SK-N-SH (cell line): ENCODE measurements at regions not wholly inside any gene's neighbourhood (a gene's known extent, or its start where the extent isn't known, plus 50 kb on each side); places are given as distances from the start of the nearest gene placed in this dataset.

Experiments
- CTCF ChIA-PET: fragments of 300-600, 350-600 bp; formaldehyde crosslinking; extraction: SDS; loops from one replicate; lab custom pipeline; 2021; lab: Yijun Ruan, JAX
- POLR2A ChIA-PET: fragments of 350-600 bp; sonication (Branson Sonifier 250); formaldehyde crosslinking; extraction: SDS; loops from one replicate; lab custom pipeline; 2020; ENCODE audit warnings: antibody characterized with exemption, inconsistent platforms; lab: Yijun Ruan, JAX
- DNase-seq: peaks from one replicate; pipeline ENCODE4 v3.0.0; 2012
- H2AFZ ChIP-seq: fragments of 200-600 bp; sonication (generic); 2 replicates; pipeline ENCODE4 v1.8.1; 2016; ENCODE audit warnings: antibody characterized with exemption, mild to moderate bottlenecking, low read depth
- H3F3A ChIP-seq: fragments of 200-600 bp; sonication (generic); replicated peaks from 2 replicates; pipeline ENCODE3; 2016; ENCODE audit warnings: antibody characterized with exemption, mild to moderate bottlenecking; ENCODE audit not compliant: insufficient read depth
- H3K27ac ChIP-seq, 2 experiments: fragments of 200-500 bp in 1 of 2; fragments of 200-600 bp in 1 of 2; sonication (Bioruptor generic) in 1 of 2; sonication (generic), shearing (Covaris generic) in 1 of 2; 2 replicates each; pipeline versions ENCODE4 v1.5.1 to v1.6.1; 2014 to 2016; ENCODE audit warnings: low read depth in 2 of 2, inconsistent platforms in 1 of 2, low read length in 1 of 2, mild to moderate bottlenecking in 1 of 2, mixed read lengths in 1 of 2
- H3K27me3 ChIP-seq: fragments of 200-600 bp; sonication (generic), shearing (Covaris generic); 2 replicates; pipeline ENCODE4 v1.6.1; 2016; ENCODE audit warnings: mixed run types; ENCODE audit not compliant: insufficient read depth
- H3K36me3 ChIP-seq, 2 experiments: fragments of 200-500 bp in 1 of 2; fragments of 200-600 bp in 1 of 2; sonication (Bioruptor generic) in 1 of 2; sonication (generic) in 1 of 2; replicated peaks in 1 of 2; 2 replicates each; pipeline versions ENCODE3 to v1.5.1; 2014 to 2016; ENCODE audit warnings: low read length in 1 of 2, mild to moderate bottlenecking in 1 of 2; ENCODE audit not compliant: insufficient read depth in 2 of 2, control insufficient read depth in 1 of 2
- H3K4me1 ChIP-seq, 2 experiments: fragments of 200-500 bp in 1 of 2; fragments of 200-600 bp in 1 of 2; sonication (Bioruptor generic) in 1 of 2; sonication (generic), shearing (Covaris generic) in 1 of 2; 2 replicates each; pipeline versions ENCODE4 v1.5.1 to v1.6.1; 2014 to 2016; ENCODE audit warnings: low read depth in 1 of 2, low read length in 1 of 2, mixed run types in 1 of 2; ENCODE audit not compliant: insufficient read depth in 2 of 2, control insufficient read depth in 1 of 2
- H3K4me2 ChIP-seq: fragments of 200-600 bp; sonication (generic), shearing (Covaris generic); 2 replicates; pipeline ENCODE4 v1.6.1; 2017; ENCODE audit warnings: mixed run types
- H3K4me3 ChIP-seq, 2 experiments: fragments of 200-500 bp in 1 of 2; fragments of 200-600 bp in 1 of 2; sonication (Bioruptor generic) in 1 of 2; sonication (generic), shearing (Covaris generic) in 1 of 2; 2 replicates each; pipeline versions ENCODE4 v1.5.1 to v1.8.1; 2014 to 2016; ENCODE audit warnings: low read depth in 2 of 2, inconsistent platforms in 1 of 2, low read length in 1 of 2, mild to moderate bottlenecking in 1 of 2, mixed read lengths in 1 of 2, moderate library complexity in 1 of 2
- H3K79me2 ChIP-seq: fragments of 200-600 bp; sonication (generic); 2 replicates; pipeline ENCODE4 v1.8.1; 2017; ENCODE audit warnings: mild to moderate bottlenecking; ENCODE audit not compliant: insufficient read depth
- H3K9ac ChIP-seq: fragments of 200-600 bp; sonication (generic); 2 replicates; pipeline ENCODE4 v1.6.1; 2017; ENCODE audit warnings: mixed run types
- H3K9me2 ChIP-seq: fragments of 200-600 bp; sonication (generic); 2 replicates; pipeline ENCODE4 v1.6.1; 2017; ENCODE audit warnings: mixed run types
- H3K9me3 ChIP-seq: fragments of 200-600 bp; sonication (generic); 2 replicates; pipeline ENCODE4 v1.6.1; 2017; ENCODE audit warnings: mixed run types, mild to moderate bottlenecking, moderate library complexity
- H4K20me1 ChIP-seq: fragments of 200-600 bp; sonication (generic); 2 replicates; pipeline ENCODE4 v1.6.1; 2017; ENCODE audit warnings: mild to moderate bottlenecking, mixed run types; ENCODE audit not compliant: insufficient read depth
- CTCF ChIP-seq: fragments of 200-600 bp; sonication (generic); IDR thresholded peaks from 2 replicates; pipeline ENCODE4 v1.6.1; 2017; ENCODE audit warnings: antibody characterized with exemption, mild to moderate bottlenecking, moderate library complexity
- ELF1 ChIP-seq: IDR thresholded peaks from 2 replicates; pipeline ENCODE4 v1.4.0; 2012
- FOSL2 ChIP-seq: IDR thresholded peaks from 2 replicates; pipeline ENCODE4 v1.4.0; 2012; ENCODE audit warnings: low read depth, mild to moderate bottlenecking, moderate library complexity, borderline replicate concordance
- FOXJ3 ChIP-seq: sonication (generic); formaldehyde crosslinking; IDR thresholded peaks from 2 replicates; pipeline ENCODE4 v1.5.1; 2020; ENCODE audit warnings: mild to moderate bottlenecking, missing genetic modification reagents
- GABPA ChIP-seq: IDR thresholded peaks from 2 replicates; pipeline ENCODE4 v1.4.0; 2012; ENCODE audit warnings: low read depth, mild to moderate bottlenecking
- MXI1 ChIP-seq: IDR thresholded peaks from 2 replicates; pipeline ENCODE4 v1.6.1; 2012; ENCODE audit warnings: mild to moderate bottlenecking, low read depth, low read length, improper control_type of control experiment
- NFIC ChIP-seq: IDR thresholded peaks from 2 replicates; pipeline ENCODE4 v1.4.0; 2012; ENCODE audit warnings: borderline replicate concordance
- RFX5 ChIP-seq: IDR thresholded peaks from 2 replicates; pipeline ENCODE4 v1.6.1; 2012; ENCODE audit warnings: mild to moderate bottlenecking, improper control_type of control experiment, low read length
- RXRA ChIP-seq: IDR thresholded peaks from 2 replicates; pipeline ENCODE4 v1.4.0; 2012; ENCODE audit warnings: low read depth, mild to moderate bottlenecking, borderline replicate concordance
- TAF1 ChIP-seq: IDR thresholded peaks from 2 replicates; pipeline ENCODE4 v1.6.1; 2012; ENCODE audit warnings: low read depth, mild to moderate bottlenecking, low read length, moderate library complexity, borderline replicate concordance
- TEAD4 ChIP-seq: IDR thresholded peaks from 2 replicates; pipeline ENCODE4 v1.4.0; 2012; ENCODE audit warnings: mild to moderate bottlenecking, borderline replicate concordance; ENCODE audit not compliant: insufficient read depth
- ZBTB33 ChIP-seq: IDR thresholded peaks from 2 replicates; pipeline ENCODE4 v1.4.0; 2012; ENCODE audit warnings: low read depth, borderline replicate concordance
- WGBS: methylation state at CpG from one replicate; pipeline ENCODE4 v1.1.6; 2017; ENCODE audit warnings: low lambda C conversion rate; 5-methylcytosine and 5-hydroxymethylcytosine counted together
- TF ChIP-seq, protein P1 (sequence below): IDR thresholded peaks from 2 replicates; pipeline ENCODE4; 2012

DNA sequence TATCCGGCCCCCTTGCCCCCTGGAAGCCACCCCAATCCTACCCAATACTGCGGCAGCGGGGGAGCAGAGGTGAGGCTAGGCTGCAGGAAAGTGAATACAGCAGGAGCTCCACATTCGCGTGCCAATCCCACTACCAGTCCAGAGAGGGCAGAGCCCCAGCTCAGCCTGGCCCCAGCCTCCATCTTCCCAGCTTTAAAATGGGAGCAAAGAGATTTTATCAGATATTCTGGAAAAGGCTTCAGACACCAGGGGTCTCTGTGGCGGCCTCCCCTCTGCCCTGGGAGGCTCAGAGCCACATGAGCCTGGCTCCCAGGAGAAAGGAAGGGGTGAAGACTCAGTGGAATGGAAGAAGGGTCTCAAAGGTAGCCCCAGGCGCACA is 72.7 kb downstream of the NCOR2 start:
- peaks cover 5% of the 10 kb centered on the region for H3F3A ChIP-seq
- peaks cover 95% of the 10 kb centered on the region for H3K79me2 ChIP-seq
- H4K20me1 ChIP-seq: peaks cover 100% of the 10 kb centered on the region
- WGBS: 100% methylated on average over 4 of the region's 7 CpGs
- H3K4me1 ChIP-seq: peaks cover 17 to 58% of the 10 kb centered on the region in 2 experiments; a peak in 3 of 4 replicates
- H3K4me2 ChIP-seq: no peak overlapping the region
- no peak overlapping the region for H3K9ac ChIP-seq
- TF ChIP-seq MXI1 (no peak), ELF1 (no peak), FOSL2 (no peak)
- DNase-seq: no peak
- H3K9me3 ChIP-seq: no peaks in the 10 kb centered on the region
- H3K9me2 ChIP-seq: no peaks in the 10 kb centered on the region
- no peak overlapping the region for H3K4me3 ChIP-seq
- H3K27ac ChIP-seq: no peak overlapping the region; a peak in 1 of 4 replicates
- ChIA-PET POLR2A (no interaction called here), CTCF (interaction anchor here (0.6 kb wide), 1 partner anchor 652 kb away, joined by 3 read pairs; no protein-coding TSS in a partner anchor)
- no peak overlapping the region for H2AFZ ChIP-seq
- peaks cover 11 to 31% of the 10 kb centered on the region in 2 experiments for H3K36me3 ChIP-seq
- H3K27me3 ChIP-seq: no peaks in the 10 kb centered on the region

- ChIA-PET POLR2A (no interaction called here), CTCF (interaction anchor here (0.6 kb wide), 1 partner anchor 651 kb away, joined by 3 read pairs; no protein-coding TSS in a partner anchor)
- H3K9me3 ChIP-seq: no peaks in the 10 kb centered on the region
- peaks cover 91% of the 10 kb centered on the region for H3K79me2 ChIP-seq
- peaks cover 5% of the 10 kb centered on the region for H3F3A ChIP-seq
- no peak overlapping the region for H2AFZ ChIP-seq
- H3K36me3 ChIP-seq: peaks cover 11 to 36% of the 10 kb centered on the region in 2 experiments
- no peak for DNase-seq
- H3K9ac ChIP-seq: no peak overlapping the region
- TF ChIP-seq NFIC: no peak
- no peak for TF ChIP-seq TEAD4
- no peak for TF ChIP-seq RXRA
- TF ChIP-seq TAF1: no peak
- TF ChIP-seq FOSL2: no peak
- TF ChIP-seq FOXJ3 (CRISPR knock-in tag): no peak
- TF ChIP-seq, protein P1, sequence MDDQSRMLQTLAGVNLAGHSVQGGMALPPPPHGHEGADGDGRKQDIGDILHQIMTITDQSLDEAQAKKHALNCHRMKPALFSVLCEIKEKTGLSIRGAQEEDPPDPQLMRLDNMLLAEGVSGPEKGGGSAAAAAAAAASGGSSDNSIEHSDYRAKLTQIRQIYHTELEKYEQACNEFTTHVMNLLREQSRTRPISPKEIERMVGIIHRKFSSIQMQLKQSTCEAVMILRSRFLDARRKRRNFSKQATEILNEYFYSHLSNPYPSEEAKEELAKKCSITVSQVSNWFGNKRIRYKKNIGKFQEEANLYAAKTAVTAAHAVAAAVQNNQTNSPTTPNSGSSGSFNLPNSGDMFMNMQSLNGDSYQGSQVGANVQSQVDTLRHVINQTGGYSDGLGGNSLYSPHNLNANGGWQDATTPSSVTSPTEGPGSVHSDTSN: no peak
- TF ChIP-seq ZBTB33: no peak
- no peak for TF ChIP-seq CTCF
- no peak for TF ChIP-seq GABPA
- TF ChIP-seq RFX5: no peak
- H3K9me2 ChIP-seq: no peaks in the 10 kb centered on the region
- H3K4me3 ChIP-seq: no peak overlapping the region
- peaks cover 12 to 59% of the 10 kb centered on the region in 2 experiments; a peak in 3 of 4 replicates for H3K4me1 ChIP-seq
- no peak overlapping the region for H3K27ac ChIP-seq
- H4K20me1 ChIP-seq: peaks cover 100% of the 10 kb centered on the region
- 90% methylated on average over 15 of the region's 27 CpGs for WGBS
- no peak overlapping the region for H3K4me2 ChIP-seq
- no peaks in the 10 kb centered on the region for H3K27me3 ChIP-seq
Observed at GRCh38 chr12:124493809-124494750, 73.3 kb downstream of the NCOR2 start.
